GM19035 (cell line): ENCODE measurements at regions not wholly inside any gene's neighbourhood (a gene's known extent, or its start where the extent isn't known, plus 50 kb on each side); places are given as distances from the start of the nearest gene placed in this dataset.
"Not testable (repeated sequence)": the region's sequence is repeated elsewhere in the genome, so short reads cannot be mapped to it uniquely, and the experiment has no call there.

ENCODE experiments used
- ATAC-seq: cut with Tn5 transposase; IDR thresholded peaks from one replicate; pipeline ENCODE4 v1.9.1; 2021; ENCODE audit not compliant: unreplicated experiment

GRCh38 chr14:100416921-100417860 is 94.1 kb downstream of the SLC25A47 start:
- ATAC-seq: no peak

- no peak for ATAC-seq
Measured at GRCh38 chr14:100419856-100420255, 96.7 kb downstream of the SLC25A47 start.

GRCh38 chr14:100421756-100422470 is 98.8 kb downstream of the SLC25A47 start:
- ATAC-seq: no peak

- no peak for ATAC-seq
Measured at GRCh38 chr14:100422556-100423316, 99.6 kb downstream of the SLC25A47 start.

- ATAC-seq: no peak
Measured at GRCh38 chr14:100423317-100424010, 100.3 kb downstream of the SLC25A47 start.

GRCh38 chr14:100424504-100425428 is 101.6 kb downstream of the SLC25A47 start:
- no peak for ATAC-seq

- ATAC-seq: no peak
Measured at GRCh38 chr14:100425429-100425827, 102.3 kb downstream of the SLC25A47 start.

- ATAC-seq: no peak
Measured at GRCh38 chr14:100426314-100426713, 103.2 kb downstream of the SLC25A47 start.

- no peak for ATAC-seq
Measured at GRCh38 chr14:100427166-100427565, 104.0 kb downstream of the SLC25A47 start.

- no peak for ATAC-seq
Measured at GRCh38 chr14:100428727-100429126, 105.6 kb downstream of the SLC25A47 start.

- ATAC-seq: no peak
Measured at GRCh38 chr14:100429537-100429936, 106.4 kb downstream of the SLC25A47 start.

- no peak for ATAC-seq
Measured at GRCh38 chr14:100430571-100430970, 107.4 kb downstream of the SLC25A47 start.

- ATAC-seq: not testable (repeated sequence)
Measured at GRCh38 chr14:100431461-100431860, 108.3 kb downstream of the SLC25A47 start.

GRCh38 chr14:100432652-100433427 is 109.7 kb downstream of the SLC25A47 start:
- ATAC-seq: no peak

- no peak for ATAC-seq
Measured at GRCh38 chr14:100433428-100433814, 110.3 kb downstream of the SLC25A47 start.

GRCh38 chr14:100434033-100434601 is 111.0 kb downstream of the SLC25A47 start:
- ATAC-seq: no peak

- no peak for ATAC-seq
Measured at GRCh38 chr14:100434911-100435438, 111.8 kb downstream of the SLC25A47 start.

GRCh38 chr14:100435459-100435858 is 112.3 kb downstream of the SLC25A47 start:
- no peak for ATAC-seq
